Activated naive CD8-positive, alpha-beta T cell treated with anti-CD3 and anti-CD28 coated beads, Interleukin-2, amount 50 U/mL, for 24 hours (primary cell): ENCODE measurements at regions not wholly inside any gene's neighbourhood (a gene's known extent, or its start where the extent isn't known, plus 50 kb on each side); places are given as distances from the start of the nearest gene placed in this dataset.
A peak's percentile ranks its signal among the peaks of the same experiment; 100 is the strongest.

Experiments used
- ATAC-seq: fragments of 150-1000 bp; cut with Tn5 transposase; one replicate; pipeline ENCODE4 v1.10.0; 2021
- DNase-seq: peaks from one replicate; pipeline ENCODE4 v3.0.0; 2021
- H3K27ac Mint-ChIP-seq: one replicate; pipeline ENCODE4 v1.8.0; 2021; ENCODE audit warnings: mild to moderate bottlenecking, mixed read lengths
- H3K27me3 Mint-ChIP-seq: one replicate; pipeline ENCODE4 v1.8.0; 2021; ENCODE audit warnings: mixed read lengths
- H3K36me3 Mint-ChIP-seq: one replicate; pipeline ENCODE4 v1.8.0; 2021; ENCODE audit warnings: low read depth, mixed read lengths
- H3K4me1 Mint-ChIP-seq: one replicate; pipeline ENCODE4 v1.8.0; 2021; ENCODE audit warnings: mixed read lengths
- H3K4me3 Mint-ChIP-seq: one replicate; pipeline ENCODE4 v1.8.0; 2021; ENCODE audit warnings: mild to moderate bottlenecking, moderate library complexity, mixed read lengths
- H3K9me3 Mint-ChIP-seq: one replicate; pipeline ENCODE4 v1.8.0; 2021; ENCODE audit warnings: mixed read lengths

DNA sequence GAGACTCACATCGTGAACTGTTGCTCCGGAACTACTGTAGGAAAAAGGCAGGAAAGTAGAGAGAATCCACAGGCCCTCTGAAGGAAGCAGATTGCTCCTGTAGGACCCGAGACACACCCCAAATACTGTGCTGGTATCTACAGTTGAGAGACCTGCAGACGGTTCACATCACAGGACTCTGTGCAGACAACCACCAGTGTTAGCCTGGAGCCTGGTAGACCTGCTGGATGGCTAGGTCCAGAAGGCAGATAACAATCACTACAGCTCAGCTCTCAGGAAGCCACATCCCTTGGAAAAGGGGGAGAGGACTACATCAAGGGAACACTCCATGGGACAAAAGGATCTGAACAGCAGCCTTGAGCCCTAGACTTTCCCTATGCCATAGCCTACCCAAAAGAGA lies 311.8 kb upstream of the PRKCQ start:
- H3K27me3 Mint-ChIP-seq, result peaks cover 3% of the 10 kb centered on the region
- no peak overlapping the region for H3K27ac Mint-ChIP-seq

GRCh38 chr10:6889718-6890117 lies 309.6 kb upstream of the PRKCQ start:
- DNase-seq (no peak), ATAC-seq (no peak)
- peaks cover 6% of the 10 kb centered on the region for H3K4me1 Mint-ChIP-seq
- H3K4me3 Mint-ChIP-seq, result no peak overlapping the region
- no peaks in the 10 kb centered on the region for H3K9me3 Mint-ChIP-seq
- H3K27ac Mint-ChIP-seq, result no peak overlapping the region
- no peaks in the 10 kb centered on the region for H3K36me3 Mint-ChIP-seq
- H3K27me3 Mint-ChIP-seq, result peaks cover 1% of the 10 kb centered on the region

More for the DNA sequence above, 311.8 kb upstream of the PRKCQ start:
- no peaks in the 10 kb centered on the region for H3K9me3 Mint-ChIP-seq
- ATAC-seq (no peak), DNase-seq (no peak)
- no peaks in the 10 kb centered on the region for H3K4me1 Mint-ChIP-seq
- no peaks in the 10 kb centered on the region for H3K36me3 Mint-ChIP-seq
- H3K4me3 Mint-ChIP-seq, result no peak overlapping the region

GRCh38 chr10:6888434-6888833 lies 308.4 kb upstream of the PRKCQ start:
- Mint-ChIP-seq H3K27me3 (peaks cover 3% of the 10 kb centered on the region), H3K36me3 (no peaks in the 10 kb centered on the region), H3K4me3 (no peak overlapping the region), H3K27ac (no peak overlapping the region), H3K9me3 (no peaks in the 10 kb centered on the region), H3K4me1 (peaks cover 7% of the 10 kb centered on the region)
- DNase-seq, result no peak
- no peak for ATAC-seq

GRCh38 chr10:6885284-6885683 lies 305.2 kb upstream of the PRKCQ start:
- no peak overlapping the region for H3K4me3 Mint-ChIP-seq
- no peak overlapping the region for H3K27ac Mint-ChIP-seq
- peaks cover 5% of the 10 kb centered on the region for H3K27me3 Mint-ChIP-seq
- ATAC-seq (no peak), DNase-seq (no peak)
- peaks cover 7% of the 10 kb centered on the region for H3K4me1 Mint-ChIP-seq
- H3K9me3 Mint-ChIP-seq, result no peaks in the 10 kb centered on the region
- H3K36me3 Mint-ChIP-seq, result no peaks in the 10 kb centered on the region

GRCh38 chr10:6881987-6882386 lies 301.9 kb upstream of the PRKCQ start:
- Mint-ChIP-seq H3K9me3 (no peaks in the 10 kb centered on the region), H3K4me1 (peaks cover 7% of the 10 kb centered on the region), H3K4me3 (no peak overlapping the region), H3K27ac (no peak overlapping the region), H3K27me3 (peaks cover 12% of the 10 kb centered on the region), H3K36me3 (no peaks in the 10 kb centered on the region)
- no peak for DNase-seq
- no peak for ATAC-seq

- no peak overlapping the region for H3K4me3 Mint-ChIP-seq
- no peak overlapping the region for H3K27ac Mint-ChIP-seq
- H3K36me3 Mint-ChIP-seq, result no peaks in the 10 kb centered on the region
- H3K4me1 Mint-ChIP-seq, result no peaks in the 10 kb centered on the region
- no peak for DNase-seq
- no peaks in the 10 kb centered on the region for H3K9me3 Mint-ChIP-seq
- no peak for ATAC-seq
- peaks cover 16% of the 10 kb centered on the region for H3K27me3 Mint-ChIP-seq
These were observed 297.8 kb upstream of the PRKCQ start for GRCh38 chr10:6877722-6878392.

DNA sequence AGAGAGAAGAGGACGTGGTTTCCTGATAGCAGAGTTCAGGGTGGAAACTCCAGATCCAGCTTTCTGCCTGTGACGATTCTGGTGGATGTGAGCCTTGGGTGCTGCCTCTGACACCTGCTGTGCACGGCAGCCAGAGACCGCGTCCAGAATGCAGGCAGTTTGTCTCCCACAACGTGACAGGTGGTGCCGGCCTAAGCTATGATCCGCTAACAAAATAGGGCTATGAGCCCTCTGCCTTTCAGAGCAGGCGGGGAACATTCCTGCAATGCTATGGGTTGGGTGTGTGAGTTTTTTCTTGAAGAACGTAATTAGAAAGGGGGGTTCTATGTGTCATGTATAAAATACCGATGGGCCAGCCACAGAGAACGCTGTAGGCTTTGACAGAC lies 297.3 kb upstream of the PRKCQ start:
- no peaks in the 10 kb centered on the region for H3K4me1 Mint-ChIP-seq
- H3K27ac Mint-ChIP-seq, result no peak overlapping the region
- H3K9me3 Mint-ChIP-seq, result no peaks in the 10 kb centered on the region
- H3K27me3 Mint-ChIP-seq, result peaks cover 16% of the 10 kb centered on the region
- ATAC-seq (no peak), DNase-seq (no peak)
- H3K4me3 Mint-ChIP-seq, result no peak overlapping the region
- H3K36me3 Mint-ChIP-seq, result no peaks in the 10 kb centered on the region

- ATAC-seq, result no peak
- H3K27ac Mint-ChIP-seq, result no peak overlapping the region
- H3K4me3 Mint-ChIP-seq, result no peak overlapping the region
- no peaks in the 10 kb centered on the region for H3K4me1 Mint-ChIP-seq
- no peak for DNase-seq
- H3K27me3 Mint-ChIP-seq, result peaks cover 17% of the 10 kb centered on the region
- no peaks in the 10 kb centered on the region for H3K36me3 Mint-ChIP-seq
- no peaks in the 10 kb centered on the region for H3K9me3 Mint-ChIP-seq
These were observed 295.3 kb upstream of the PRKCQ start for GRCh38 chr10:6875269-6875865.

GRCh38 chr10:6871128-6871527 lies 291.1 kb upstream of the PRKCQ start:
- no peak overlapping the region for H3K27ac Mint-ChIP-seq
- DNase-seq (no peak), ATAC-seq (no peak)
- H3K9me3 Mint-ChIP-seq, result no peaks in the 10 kb centered on the region
- peaks cover 14% of the 10 kb centered on the region for H3K27me3 Mint-ChIP-seq
- no peak overlapping the region for H3K4me3 Mint-ChIP-seq
- H3K4me1 Mint-ChIP-seq, result no peaks in the 10 kb centered on the region
- no peaks in the 10 kb centered on the region for H3K36me3 Mint-ChIP-seq

- ATAC-seq (no peak), DNase-seq (no peak)
- H3K27me3 Mint-ChIP-seq, result peaks cover 15% of the 10 kb centered on the region
These were observed 288.1 kb upstream of the PRKCQ start for GRCh38 chr10:6868036-6868725.

GRCh38 chr10:6866757-6867156 lies 286.7 kb upstream of the PRKCQ start:
- Mint-ChIP-seq H3K27me3 (peaks cover 12% of the 10 kb centered on the region), H3K27ac (no peak overlapping the region), H3K4me3 (no peak overlapping the region), H3K36me3 (no peaks in the 10 kb centered on the region), H3K9me3 (peaks cover 3% of the 10 kb centered on the region), H3K4me1 (peaks cover 9% of the 10 kb centered on the region)
- ATAC-seq (no peak), DNase-seq (no peak)

More at GRCh38 chr10:6868036-6868725, 288.1 kb upstream of the PRKCQ start:
- H3K4me3 Mint-ChIP-seq, result no peak overlapping the region
- H3K4me1 Mint-ChIP-seq, result peaks cover 6% of the 10 kb centered on the region
- H3K9me3 Mint-ChIP-seq, result no peaks in the 10 kb centered on the region
- H3K36me3 Mint-ChIP-seq, result no peaks in the 10 kb centered on the region
- no peak overlapping the region for H3K27ac Mint-ChIP-seq

- H3K36me3 Mint-ChIP-seq, result no peaks in the 10 kb centered on the region
- no peak overlapping the region for H3K4me3 Mint-ChIP-seq
- DNase-seq (no peak), ATAC-seq (no peak)
- H3K4me1 Mint-ChIP-seq, result peaks cover 9% of the 10 kb centered on the region
- peaks cover 3% of the 10 kb centered on the region for H3K9me3 Mint-ChIP-seq
- H3K27me3 Mint-ChIP-seq, result peaks cover 9% of the 10 kb centered on the region
- H3K27ac Mint-ChIP-seq, result no peak overlapping the region
These were observed 284.1 kb upstream of the PRKCQ start for GRCh38 chr10:6864142-6864541.

DNA sequence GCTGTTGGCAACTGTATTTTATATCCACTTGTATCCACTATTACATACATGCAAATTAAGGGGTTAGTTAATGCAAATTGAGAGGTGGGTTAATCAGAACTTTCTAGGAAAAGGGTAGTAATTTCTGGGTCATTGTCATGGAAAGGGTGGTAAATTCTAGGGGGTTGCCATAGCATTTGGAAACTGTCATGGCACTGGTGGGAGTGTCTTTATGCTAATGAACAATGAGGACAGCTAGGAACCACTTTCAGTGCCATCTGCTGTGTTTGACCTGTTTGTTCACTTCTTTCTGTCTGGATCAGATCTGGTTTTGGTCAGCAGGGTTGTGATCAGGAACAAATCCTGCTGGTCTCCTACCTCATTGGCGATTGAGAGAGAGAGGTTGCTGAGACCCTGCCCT lies 283.3 kb upstream of the PRKCQ start:
- H3K4me1 Mint-ChIP-seq, result peaks cover 9% of the 10 kb centered on the region
- H3K9me3 Mint-ChIP-seq, result peaks cover 3% of the 10 kb centered on the region
- H3K4me3 Mint-ChIP-seq, result no peak overlapping the region
- ATAC-seq, result peak; percentile 71
- no peaks in the 10 kb centered on the region for H3K36me3 Mint-ChIP-seq
- DNase-seq, result no peak
- H3K27me3 Mint-ChIP-seq, result peaks cover 11% of the 10 kb centered on the region
- no peak overlapping the region for H3K27ac Mint-ChIP-seq

GRCh38 chr10:6850452-6850851 lies 270.4 kb upstream of the PRKCQ start:
- Mint-ChIP-seq H3K4me3 (no peak overlapping the region), H3K27me3 (peaks cover 10% of the 10 kb centered on the region), H3K9me3 (no peaks in the 10 kb centered on the region), H3K36me3 (no peaks in the 10 kb centered on the region), H3K4me1 (no peaks in the 10 kb centered on the region), H3K27ac (no peak overlapping the region)
- no peak for ATAC-seq
- DNase-seq, result no peak

- Mint-ChIP-seq H3K27me3 (peaks cover 7% of the 10 kb centered on the region), H3K9me3 (no peaks in the 10 kb centered on the region), H3K4me3 (no peak overlapping the region), H3K36me3 (no peaks in the 10 kb centered on the region), H3K4me1 (peaks cover 4% of the 10 kb centered on the region), H3K27ac (no peak overlapping the region)
- DNase-seq, result no peak
- no peak for ATAC-seq
These were observed 267.5 kb upstream of the PRKCQ start for GRCh38 chr10:6847561-6847960.
